GM19238 (cell line): ENCODE measurements at regions not wholly inside any gene's neighbourhood (a gene's known extent, or its start where the extent isn't known, plus 50 kb on each side); places are given as distances from the start of the nearest gene placed in this dataset.

Experiments used
- DNase-seq: peaks from one replicate; pipeline ENCODE4 v3.0.0; 2011; ENCODE audit warnings: low spot score; ENCODE audit not compliant: insufficient read length

- DNase-seq = no peak
Measured at GRCh38 chr11:109553284-109553683, 131.3 kb downstream of the C11orf87 start.

GRCh38 chr11:109554951-109555350 is 133.0 kb downstream of the C11orf87 start:
- no peak for DNase-seq

- no peak for DNase-seq
Measured at GRCh38 chr11:109564241-109564640, 142.3 kb downstream of the C11orf87 start.

- no peak for DNase-seq
Measured at GRCh38 chr11:109582470-109582869, 160.5 kb downstream of the C11orf87 start.

- no peak for DNase-seq
Measured at GRCh38 chr11:109584001-109584972, 162.3 kb downstream of the C11orf87 start.

GRCh38 chr11:109586789-109587188 is 164.8 kb downstream of the C11orf87 start:
- no peak for DNase-seq

- DNase-seq = no peak
Measured at GRCh38 chr11:109590782-109591181, 168.8 kb downstream of the C11orf87 start.

- no peak for DNase-seq
Measured at GRCh38 chr11:109597336-109597735, 175.3 kb downstream of the C11orf87 start.

GRCh38 chr11:109604481-109605400 is 182.8 kb downstream of the C11orf87 start:
- no peak for DNase-seq

GRCh38 chr11:109606256-109606655 is 184.3 kb downstream of the C11orf87 start:
- DNase-seq = no peak

GRCh38 chr11:109609454-109610185 is 187.6 kb downstream of the C11orf87 start:
- no peak for DNase-seq

- DNase-seq = no peak
Measured at GRCh38 chr11:109612496-109612895, 190.5 kb downstream of the C11orf87 start.

GRCh38 chr11:109619498-109619897 is 197.5 kb downstream of the C11orf87 start:
- DNase-seq = no peak

- DNase-seq = no peak
Measured at GRCh38 chr11:109629734-109630133, 207.7 kb downstream of the C11orf87 start.

- DNase-seq = no peak
Measured at GRCh38 chr11:109641549-109641948, 219.6 kb downstream of the C11orf87 start.

- no peak for DNase-seq
Measured at GRCh38 chr11:109644152-109644551, 222.2 kb downstream of the C11orf87 start.

GRCh38 chr11:109648804-109649203 is 226.8 kb downstream of the C11orf87 start:
- no peak for DNase-seq

GRCh38 chr11:109654091-109654490 is 232.1 kb downstream of the C11orf87 start:
- no peak for DNase-seq

- DNase-seq = no peak
Measured at GRCh38 chr11:109658190-109658589, 236.2 kb downstream of the C11orf87 start.

- no peak for DNase-seq
Measured at GRCh38 chr11:109667719-109668118, 245.7 kb downstream of the C11orf87 start.

- no peak for DNase-seq
Measured at GRCh38 chr11:109668973-109669634, 247.1 kb downstream of the C11orf87 start.
